ENCODE measurements at regions not wholly inside any gene's neighbourhood (a gene's known extent, or its start where the extent isn't known, plus 50 kb on each side); places are given as distances from the start of the nearest gene placed in this dataset.
"Not testable (repeated sequence)": the region's sequence is repeated elsewhere in the genome, so short reads cannot be mapped to it uniquely, and the experiment has no call there.

DNA sequence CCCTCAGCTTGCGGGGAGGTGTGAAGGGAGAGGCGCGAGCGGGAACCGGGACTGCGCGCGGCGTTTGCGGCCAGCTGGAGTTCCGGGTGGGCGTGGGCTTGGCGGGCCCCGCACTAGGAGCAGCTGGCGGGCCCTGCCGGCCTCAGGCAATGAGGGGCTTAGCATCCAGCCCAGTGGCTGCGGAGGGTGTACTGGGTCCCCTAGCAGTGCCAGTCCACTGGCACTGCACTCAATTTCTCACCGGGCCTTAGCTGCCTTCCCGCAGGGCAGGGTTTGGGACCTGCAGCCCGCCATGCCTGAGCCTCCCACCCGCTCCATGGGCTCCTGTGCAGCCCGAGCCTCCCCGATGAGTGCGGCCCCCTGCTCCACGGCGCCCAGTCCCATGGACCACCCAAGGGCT, 163.5 kb upstream of the PTCH1 start:
- TF ChIP-seq, protein P1, sequence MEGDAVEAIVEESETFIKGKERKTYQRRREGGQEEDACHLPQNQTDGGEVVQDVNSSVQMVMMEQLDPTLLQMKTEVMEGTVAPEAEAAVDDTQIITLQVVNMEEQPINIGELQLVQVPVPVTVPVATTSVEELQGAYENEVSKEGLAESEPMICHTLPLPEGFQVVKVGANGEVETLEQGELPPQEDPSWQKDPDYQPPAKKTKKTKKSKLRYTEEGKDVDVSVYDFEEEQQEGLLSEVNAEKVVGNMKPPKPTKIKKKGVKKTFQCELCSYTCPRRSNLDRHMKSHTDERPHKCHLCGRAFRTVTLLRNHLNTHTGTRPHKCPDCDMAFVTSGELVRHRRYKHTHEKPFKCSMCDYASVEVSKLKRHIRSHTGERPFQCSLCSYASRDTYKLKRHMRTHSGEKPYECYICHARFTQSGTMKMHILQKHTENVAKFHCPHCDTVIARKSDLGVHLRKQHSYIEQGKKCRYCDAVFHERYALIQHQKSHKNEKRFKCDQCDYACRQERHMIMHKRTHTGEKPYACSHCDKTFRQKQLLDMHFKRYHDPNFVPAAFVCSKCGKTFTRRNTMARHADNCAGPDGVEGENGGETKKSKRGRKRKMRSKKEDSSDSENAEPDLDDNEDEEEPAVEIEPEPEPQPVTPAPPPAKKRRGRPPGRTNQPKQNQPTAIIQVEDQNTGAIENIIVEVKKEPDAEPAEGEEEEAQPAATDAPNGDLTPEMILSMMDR (IDR thresholded peaks at IDR 0.05): not testable (repeated sequence)
- not testable (repeated sequence) for TF ChIP-seq POLR2A (IDR thresholded peaks at IDR 0.05)

All from right lobe of liver (tissue), 4 donors.